Upper lobe of right lung (tissue), 1 donor: ENCODE measurements at regions not wholly inside any gene's neighbourhood (a gene's known extent, or its start where the extent isn't known, plus 50 kb on each side); places are given as distances from the start of the nearest gene placed in this dataset.

Experiments used
- ATAC-seq: fragments of 200-7000 bp; cut with Tn5 transposase; one replicate; pipeline ENCODE4 v1.9.1; 2020; ENCODE audit warnings: mild to moderate bottlenecking, moderate library complexity
- DNase-seq: peaks from one replicate; pipeline ENCODE4 v3.0.0-alpha.2; 2020
- H3K27ac ChIP-seq: fragments of 200-600 bp; one replicate; pipeline ENCODE4 v1.8.0; 2022
- H3K27me3 ChIP-seq: fragments of 200-600 bp; one replicate; pipeline ENCODE4 v1.8.0; 2022; ENCODE audit warnings: mild to moderate bottlenecking
- H3K36me3 ChIP-seq: fragments of 200-600 bp; one replicate; pipeline ENCODE4 v1.8.0; 2022
- H3K4me1 ChIP-seq: fragments of 200-600 bp; one replicate; pipeline ENCODE4 v1.8.0; 2022
- H3K4me3 ChIP-seq: fragments of 200-600 bp; one replicate; pipeline ENCODE4 v1.8.0; 2022; ENCODE audit warnings: mild to moderate bottlenecking
- H3K9me3 ChIP-seq: fragments of 200-600 bp; one replicate; pipeline ENCODE4 v1.8.0; 2022
- CTCF ChIP-seq: fragments of 200-600 bp; IDR thresholded peaks from one replicate; pipeline ENCODE4 v1.8.0; 2022; ENCODE audit warnings: antibody characterized with exemption
- intact Hi-C: fragments of 100-400 bp; cut with DNase I; formaldehyde crosslinking; loops from one replicate; pipeline ENCODE4 v1.11.0; 2022
- donor health status: DM: no; HTN: yes; CAD: no; lungs with severe emphysema.

- no peak for TF ChIP-seq CTCF
These were observed 223.4 kb downstream of the SPRY2 start for GRCh38 chr13:80117515-80117914.

GRCh38 chr13:80116107-80116506, 224.8 kb downstream of the SPRY2 start:
- H3K27me3 ChIP-seq = no peaks in the 10 kb centered on the region
- no peak for TF ChIP-seq CTCF
- H3K4me3 ChIP-seq = no peak overlapping the region
- intact Hi-C loops = no loop called here
- no peaks in the 10 kb centered on the region for H3K9me3 ChIP-seq
- no peak for ATAC-seq
- H3K27ac ChIP-seq = no peak overlapping the region
- no peak for DNase-seq
- no peaks in the 10 kb centered on the region for H3K36me3 ChIP-seq
- no peaks in the 10 kb centered on the region for H3K4me1 ChIP-seq

More at GRCh38 chr13:80117515-80117914, 223.4 kb downstream of the SPRY2 start:
- no peak overlapping the region for H3K4me3 ChIP-seq
- intact Hi-C loops = no loop called here
- no peaks in the 10 kb centered on the region for H3K36me3 ChIP-seq
- H3K27me3 ChIP-seq = no peaks in the 10 kb centered on the region
- no peak for DNase-seq
- no peaks in the 10 kb centered on the region for H3K4me1 ChIP-seq
- no peak for ATAC-seq
- H3K9me3 ChIP-seq = no peaks in the 10 kb centered on the region
- H3K27ac ChIP-seq = no peak overlapping the region

- H3K4me3 ChIP-seq = no peak overlapping the region
- H3K27me3 ChIP-seq = no peaks in the 10 kb centered on the region
- no peaks in the 10 kb centered on the region for H3K9me3 ChIP-seq
- no peaks in the 10 kb centered on the region for H3K36me3 ChIP-seq
- no peak for ATAC-seq
- intact Hi-C loops = no loop called here
- no peaks in the 10 kb centered on the region for H3K4me1 ChIP-seq
- no peak overlapping the region for H3K27ac ChIP-seq
- DNase-seq = no peak
- no peak for TF ChIP-seq CTCF
These were observed 225.3 kb downstream of the SPRY2 start for GRCh38 chr13:80115616-80116015.

- DNase-seq (no peak), ATAC-seq (no peak)
- intact Hi-C loops = no loop called here
- Histone ChIP-seq H3K9me3 (no peaks in the 10 kb centered on the region), H3K27me3 (no peaks in the 10 kb centered on the region), H3K4me3 (no peak overlapping the region), H3K4me1 (no peaks in the 10 kb centered on the region), H3K36me3 (no peaks in the 10 kb centered on the region), H3K27ac (no peak overlapping the region)
- no peak for TF ChIP-seq CTCF
These were observed 227.0 kb downstream of the SPRY2 start for GRCh38 chr13:80113714-80114454.

- Histone ChIP-seq H3K27ac (no peak overlapping the region), H3K4me3 (no peak overlapping the region), H3K4me1 (no peaks in the 10 kb centered on the region), H3K27me3 (no peaks in the 10 kb centered on the region), H3K36me3 (no peaks in the 10 kb centered on the region), H3K9me3 (no peaks in the 10 kb centered on the region)
- ATAC-seq (peak; percentile 47), DNase-seq (no peak)
- intact Hi-C loops = no loop called here
- TF ChIP-seq CTCF = no peak
These were observed 231.6 kb downstream of the SPRY2 start for GRCh38 chr13:80109303-80109702.

- Histone ChIP-seq H3K36me3 (no peaks in the 10 kb centered on the region), H3K27ac (no peak overlapping the region), H3K4me3 (no peak overlapping the region), H3K9me3 (no peaks in the 10 kb centered on the region), H3K4me1 (no peaks in the 10 kb centered on the region), H3K27me3 (no peaks in the 10 kb centered on the region)
- ATAC-seq (no peak), DNase-seq (no peak)
- TF ChIP-seq CTCF = no peak
- intact Hi-C loops = no loop called here
These were observed 235.6 kb downstream of the SPRY2 start for GRCh38 chr13:80105350-80105749.
